ENCODE measurements at regions not wholly inside any gene's neighbourhood (a gene's known extent, or its start where the extent isn't known, plus 50 kb on each side); places are given as distances from the start of the nearest gene placed in this dataset.
A peak's percentile ranks its signal among the peaks of the same experiment; 100 is the strongest.

DNA sequence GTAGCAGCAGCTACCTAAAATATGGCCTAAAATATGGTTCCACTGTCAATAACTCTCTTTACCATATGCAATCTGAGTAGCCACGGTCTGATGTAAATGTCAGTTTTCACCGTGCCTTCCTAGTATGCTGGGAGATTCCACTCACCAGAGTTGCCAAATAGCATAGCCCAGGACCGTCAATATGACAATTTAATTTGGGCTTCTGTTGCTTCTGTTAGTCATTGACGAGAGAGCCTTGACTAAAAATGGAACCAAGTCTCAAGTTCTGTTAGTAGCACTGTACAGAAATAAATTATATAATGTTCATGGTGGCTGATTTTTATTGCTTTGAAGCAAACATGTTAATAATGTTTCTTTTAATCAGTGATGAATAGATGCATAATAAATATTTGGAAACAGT is 348.4 kb downstream of the BCAT1 start:
- no peak for DNase-seq

- DNase-seq = no peak
Measured at GRCh38 chr12:24599736-24600135, 349.2 kb downstream of the BCAT1 start.

DNA sequence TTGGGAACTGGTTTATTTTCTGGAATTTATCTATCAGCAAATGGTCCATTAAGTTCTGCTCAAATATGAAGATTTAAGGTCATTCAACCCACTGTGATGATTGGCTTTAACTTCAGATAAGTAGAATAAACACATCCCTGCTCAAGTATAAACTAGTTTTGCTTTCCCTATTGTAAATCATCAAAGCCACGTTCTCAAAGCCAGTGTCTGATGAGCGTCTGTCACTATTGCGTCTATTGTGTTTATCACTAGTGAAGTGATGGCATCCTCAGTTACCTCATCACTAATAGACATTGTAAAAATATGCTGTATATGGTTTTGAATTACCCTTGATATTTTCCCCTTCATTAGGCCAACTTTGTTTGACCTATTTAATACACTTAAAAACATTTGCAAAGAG is 351.3 kb downstream of the BCAT1 start:
- no peak for DNase-seq

DNA sequence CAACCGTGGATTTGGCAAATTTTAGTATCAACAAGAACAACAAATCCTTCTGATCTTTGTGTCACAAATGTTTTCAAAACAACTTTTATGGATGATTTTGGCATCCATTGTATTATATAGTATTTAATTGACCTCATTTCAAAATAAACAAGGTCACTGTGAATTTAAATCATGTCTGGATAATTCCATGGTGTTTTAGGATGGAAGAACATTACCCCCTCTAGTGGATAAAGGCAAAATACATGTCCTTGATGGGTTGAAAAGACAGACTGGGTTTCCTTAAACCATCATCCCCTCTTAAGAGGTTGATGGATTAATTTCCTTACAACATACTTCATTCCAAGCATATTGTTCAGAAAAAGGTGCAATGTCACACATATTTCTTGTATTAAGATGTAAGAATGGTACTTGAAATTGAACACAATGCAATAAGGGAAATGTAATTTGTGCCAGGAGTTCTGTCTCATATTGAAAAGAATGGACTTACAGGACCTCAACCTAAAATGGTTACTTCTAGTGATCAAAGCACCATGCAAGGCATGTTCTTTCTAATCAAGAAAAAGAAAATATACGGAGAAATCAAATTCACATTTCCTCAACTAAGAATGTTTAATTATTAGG is 352.0 kb downstream of the BCAT1 start:
- peak; percentile 86 for DNase-seq

DNA sequence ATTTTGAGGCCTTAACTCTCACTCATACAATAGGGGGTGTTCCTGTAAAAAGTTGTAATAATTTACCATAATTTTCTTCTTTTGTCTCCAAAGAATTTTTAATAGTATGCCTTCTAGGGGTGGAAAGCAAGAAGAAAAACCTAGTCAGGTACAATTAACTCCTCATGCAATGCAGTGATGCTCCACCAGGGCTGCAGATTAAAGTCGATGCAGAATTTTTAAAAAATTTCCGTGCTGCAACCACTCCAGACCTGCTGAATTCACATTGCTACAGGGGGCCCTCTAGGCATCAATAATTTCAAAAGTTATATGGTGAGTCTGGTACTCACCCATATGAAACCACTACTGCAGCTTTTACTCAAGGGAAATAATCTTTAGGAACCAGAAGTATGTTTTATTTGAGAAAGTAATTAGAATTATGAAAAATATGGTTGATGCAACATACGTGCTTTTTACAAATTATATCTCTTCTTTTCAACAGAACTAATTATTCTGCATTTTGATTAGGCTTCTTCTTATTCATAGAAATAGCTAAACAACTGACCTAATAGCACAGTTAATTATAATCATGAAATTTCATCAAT is 353.2 kb downstream of the BCAT1 start:
- DNase-seq = no peak

DNA sequence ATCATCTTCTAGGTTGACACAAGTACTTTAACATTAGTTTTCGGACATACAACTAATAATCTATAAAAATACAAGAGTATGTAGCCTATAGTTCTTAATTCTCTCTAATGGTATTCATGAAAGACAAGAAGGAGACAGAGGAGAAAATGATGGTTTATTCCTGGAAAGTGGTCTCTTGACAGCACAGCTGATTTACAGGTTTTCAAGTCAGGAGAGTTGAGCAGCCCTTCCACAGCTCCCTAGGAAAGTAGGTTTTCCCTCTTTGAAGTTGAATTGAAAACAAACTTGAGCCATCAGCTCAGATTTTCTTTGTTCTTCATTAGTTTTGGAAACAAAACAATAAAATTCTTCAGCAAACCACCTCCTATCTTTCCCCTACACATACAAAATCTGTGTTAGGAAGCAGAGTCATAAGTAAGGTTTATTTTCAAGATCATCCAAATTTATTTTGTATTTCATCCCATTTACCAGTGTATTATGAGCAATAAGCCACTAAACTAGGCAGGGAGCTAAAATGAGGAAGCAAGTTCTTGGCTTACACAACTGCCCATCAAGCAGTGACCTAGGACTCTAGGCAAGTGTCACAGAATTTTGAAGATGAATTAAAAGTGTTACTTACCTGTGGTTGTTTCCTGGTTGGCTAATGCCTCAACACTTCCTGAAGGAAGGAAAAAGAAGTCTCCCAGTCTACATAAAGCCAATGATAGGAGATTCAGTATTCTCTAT is 357.0 kb downstream of the BCAT1 start:
- DNase-seq = no peak

GRCh38 chr12:24591079-24591626 is 357.7 kb downstream of the BCAT1 start:
- DNase-seq = no peak

GRCh38 chr12:24586293-24586692 is 362.6 kb downstream of the BCAT1 start:
- no peak for DNase-seq

DNA sequence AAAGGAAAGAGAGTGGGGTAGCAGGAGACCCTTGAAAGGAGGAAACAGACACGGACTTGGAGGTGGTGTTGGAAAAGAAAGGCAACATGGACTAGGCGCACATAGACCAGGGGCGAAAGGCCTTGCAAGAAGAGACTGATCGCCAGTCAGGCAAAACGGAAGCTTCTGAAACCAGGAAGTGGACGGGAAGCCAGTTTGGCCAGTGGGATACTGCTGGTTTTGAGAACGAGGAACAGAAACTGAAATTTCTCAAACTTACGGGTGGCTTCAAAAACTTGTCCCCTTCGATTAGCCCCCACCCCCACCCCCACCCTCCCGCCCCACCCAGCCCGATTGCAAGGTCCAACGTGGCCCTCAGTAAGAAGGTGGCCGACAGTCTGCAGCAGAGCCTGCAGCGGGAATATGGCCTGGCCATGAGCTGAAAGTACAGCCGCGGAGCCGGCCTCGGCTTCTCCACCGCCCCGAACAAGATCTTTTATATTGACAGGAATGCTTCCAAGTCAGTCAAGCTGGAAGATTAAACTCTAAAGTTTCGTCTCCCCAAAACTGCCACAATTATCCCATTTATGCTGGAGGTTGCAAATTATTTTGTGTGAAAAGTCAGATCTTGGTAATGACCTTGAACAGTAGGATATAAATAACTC is 364.7 kb downstream of the BCAT1 start:
- no peak for DNase-seq

DNA sequence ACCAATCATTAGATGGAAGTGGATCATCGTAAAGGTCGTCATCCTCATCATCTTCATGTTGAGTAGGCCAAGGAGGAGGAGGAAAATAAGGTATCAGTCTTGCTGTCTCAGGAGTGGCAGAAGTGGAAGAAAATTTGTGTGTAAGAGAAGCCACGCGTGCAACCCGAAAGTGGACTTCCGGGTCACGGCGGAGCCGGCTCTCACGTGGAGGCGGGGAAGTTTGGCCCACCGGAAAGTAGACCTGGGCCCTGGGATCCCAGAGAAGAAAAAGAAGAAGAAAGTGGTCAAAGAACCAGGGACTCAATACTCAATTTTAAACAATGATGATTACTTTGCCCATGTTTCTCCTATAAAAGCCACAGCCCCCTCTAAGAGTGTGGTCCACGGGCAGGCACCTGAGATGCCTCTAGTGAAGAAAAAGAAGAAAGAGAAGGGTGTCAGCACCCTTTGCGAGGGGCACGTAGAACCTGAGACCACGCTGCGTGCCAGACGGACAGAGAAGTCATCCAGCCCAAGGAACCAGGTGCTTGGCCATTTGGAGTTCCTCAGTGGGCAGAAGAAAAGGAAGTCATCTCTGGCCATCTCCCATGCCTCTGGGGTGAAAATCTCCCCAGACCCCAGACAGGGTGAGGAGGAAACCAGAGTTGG is 365.8 kb downstream of the BCAT1 start:
- DNase-seq = no peak

DNA sequence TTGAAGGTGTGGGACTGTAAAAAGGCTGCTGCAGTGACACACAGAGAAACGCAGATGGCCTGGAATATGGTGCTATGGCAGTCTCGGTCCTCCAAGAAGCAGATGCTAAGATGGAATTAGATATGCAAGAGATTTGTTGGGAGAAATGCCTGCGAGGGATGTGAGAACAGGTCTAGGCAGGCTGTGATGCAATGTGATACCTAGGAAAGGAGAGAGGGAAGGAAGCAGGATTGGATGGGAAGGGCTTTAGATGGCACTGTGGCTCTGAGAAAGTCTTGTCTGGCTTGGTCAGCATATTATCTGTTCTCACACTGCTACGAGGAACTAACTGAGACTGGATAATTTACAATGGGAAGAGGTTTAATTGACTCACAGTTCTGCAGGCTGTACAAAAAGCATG is 374.4 kb downstream of the BCAT1 start:
- DNase-seq = no peak

GRCh38 chr12:24573621-24574020 is 375.3 kb downstream of the BCAT1 start:
- DNase-seq = no peak

GRCh38 chr12:24565300-24565699 is 383.6 kb downstream of the BCAT1 start:
- DNase-seq = no peak

GRCh38 chr12:24562771-24563431 is 386.0 kb downstream of the BCAT1 start:
- peak; percentile 34 for DNase-seq

GRCh38 chr12:24561882-24562770 is 386.8 kb downstream of the BCAT1 start:
- peak; percentile 55 for DNase-seq

GRCh38 chr12:24561411-24561871 is 387.5 kb downstream of the BCAT1 start:
- peak; percentile 33 for DNase-seq

DNA sequence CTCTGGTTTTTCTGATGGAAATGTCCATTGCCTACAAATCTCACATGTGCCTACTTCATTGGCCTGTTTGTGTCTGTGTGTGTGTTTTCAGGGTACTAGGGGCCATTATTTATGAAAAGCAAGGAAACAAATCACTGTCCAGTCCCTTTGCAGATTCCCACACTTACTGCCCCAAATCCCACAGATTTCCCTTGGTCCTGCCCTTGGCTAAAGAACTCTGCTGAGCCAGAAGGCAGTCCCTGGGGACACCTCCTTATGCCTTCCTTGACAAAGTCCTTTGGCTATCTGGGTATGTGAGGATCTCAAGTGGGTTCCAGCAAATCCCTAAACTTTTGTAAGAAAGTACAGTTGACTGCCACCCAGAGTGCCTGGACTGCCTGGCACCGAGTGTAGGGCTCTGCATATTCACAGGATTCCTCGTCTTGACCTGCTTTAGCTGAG is 388.1 kb downstream of the BCAT1 start:
- DNase-seq = no peak

- DNase-seq = no peak
Measured at GRCh38 chr12:24560192-24560775, 388.6 kb downstream of the BCAT1 start.

DNA sequence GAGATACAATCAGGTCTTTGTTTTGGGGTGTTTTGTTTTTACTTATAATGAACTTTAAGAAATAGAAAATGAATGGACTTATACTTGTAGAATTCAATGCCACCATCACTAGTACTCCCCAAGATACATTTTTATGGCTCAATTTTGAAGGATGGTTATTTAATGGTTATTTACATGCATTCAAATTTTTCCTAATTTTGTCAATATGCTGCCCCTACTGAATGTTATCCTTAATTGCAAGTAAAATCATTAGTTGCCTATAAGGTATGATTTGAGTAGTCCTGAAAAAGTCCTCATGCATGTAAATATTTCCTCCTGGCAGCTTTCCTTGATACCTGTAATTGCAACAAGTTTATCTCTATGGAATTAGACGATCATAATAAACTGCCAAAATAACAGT is 391.2 kb downstream of the BCAT1 start:
- DNase-seq = no peak

DNA sequence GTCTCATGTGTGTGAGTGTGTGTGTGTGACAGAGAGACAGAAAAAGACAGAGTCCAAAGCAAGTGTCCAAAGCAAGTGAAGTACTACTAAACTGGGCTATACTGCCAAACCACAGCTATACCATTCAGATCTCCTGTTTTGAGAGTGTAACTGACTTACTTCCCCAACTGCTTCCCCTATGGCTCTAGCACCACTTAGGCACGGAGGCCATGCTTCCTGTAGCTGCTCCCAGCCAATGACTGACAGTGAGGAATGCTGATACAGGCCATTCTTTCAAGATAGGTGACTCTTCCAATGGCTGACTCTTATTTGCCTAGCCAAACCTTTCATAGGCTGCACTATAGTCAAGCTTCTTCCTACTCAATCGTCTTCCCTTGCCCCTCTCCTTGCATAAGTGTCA is 393.2 kb downstream of the BCAT1 start:
- no peak for DNase-seq
